PFSK-1 (cell line): ENCODE measurements at regions not wholly inside any gene's neighbourhood (a gene's known extent, or its start where the extent isn't known, plus 50 kb on each side); places are given as distances from the start of the nearest gene placed in this dataset.

Experiments
- FOXP2 ChIP-seq: optimal IDR thresholded peaks from 2 replicates; pipeline ENCODE3; 2011; ENCODE audit warnings: borderline replicate concordance, control low read depth, inconsistent platforms; ENCODE audit not compliant: insufficient read depth; ENCODE audit errors: extremely low read length, extremely low read depth
- POLR2AphosphoS5 ChIP-seq: IDR thresholded peaks from 2 replicates; pipeline ENCODE4 v1.6.1; 2012; ENCODE audit warnings: low read depth, mild to moderate bottlenecking, control low read depth, low read length, moderate library complexity
- TAF1 ChIP-seq: IDR thresholded peaks from 2 replicates; pipeline ENCODE4 v1.6.1; 2012; ENCODE audit warnings: low read length, control low read depth, borderline replicate concordance; ENCODE audit not compliant: insufficient read depth
- TF ChIP-seq, protein P1 (sequence below), 2 experiments: IDR thresholded peaks; 2 replicates each; pipeline versions ENCODE4 v1.6.1 to v1.8.0; 2011 to 2012; ENCODE audit warnings: low read depth in 2 of 2, low read length in 2 of 2, control low read depth in 1 of 2, inconsistent platforms in 1 of 2, mild to moderate bottlenecking in 1 of 2, moderate library complexity in 1 of 2; ENCODE audit not compliant: insufficient read depth in 1 of 2

GRCh38 chr9:110069326-110070248, 138.4 kb downstream of the C9orf152 start:
- TF ChIP-seq POLR2AphosphoS5: no peak
- no peak for TF ChIP-seq TAF1
- TF ChIP-seq, protein P1, sequence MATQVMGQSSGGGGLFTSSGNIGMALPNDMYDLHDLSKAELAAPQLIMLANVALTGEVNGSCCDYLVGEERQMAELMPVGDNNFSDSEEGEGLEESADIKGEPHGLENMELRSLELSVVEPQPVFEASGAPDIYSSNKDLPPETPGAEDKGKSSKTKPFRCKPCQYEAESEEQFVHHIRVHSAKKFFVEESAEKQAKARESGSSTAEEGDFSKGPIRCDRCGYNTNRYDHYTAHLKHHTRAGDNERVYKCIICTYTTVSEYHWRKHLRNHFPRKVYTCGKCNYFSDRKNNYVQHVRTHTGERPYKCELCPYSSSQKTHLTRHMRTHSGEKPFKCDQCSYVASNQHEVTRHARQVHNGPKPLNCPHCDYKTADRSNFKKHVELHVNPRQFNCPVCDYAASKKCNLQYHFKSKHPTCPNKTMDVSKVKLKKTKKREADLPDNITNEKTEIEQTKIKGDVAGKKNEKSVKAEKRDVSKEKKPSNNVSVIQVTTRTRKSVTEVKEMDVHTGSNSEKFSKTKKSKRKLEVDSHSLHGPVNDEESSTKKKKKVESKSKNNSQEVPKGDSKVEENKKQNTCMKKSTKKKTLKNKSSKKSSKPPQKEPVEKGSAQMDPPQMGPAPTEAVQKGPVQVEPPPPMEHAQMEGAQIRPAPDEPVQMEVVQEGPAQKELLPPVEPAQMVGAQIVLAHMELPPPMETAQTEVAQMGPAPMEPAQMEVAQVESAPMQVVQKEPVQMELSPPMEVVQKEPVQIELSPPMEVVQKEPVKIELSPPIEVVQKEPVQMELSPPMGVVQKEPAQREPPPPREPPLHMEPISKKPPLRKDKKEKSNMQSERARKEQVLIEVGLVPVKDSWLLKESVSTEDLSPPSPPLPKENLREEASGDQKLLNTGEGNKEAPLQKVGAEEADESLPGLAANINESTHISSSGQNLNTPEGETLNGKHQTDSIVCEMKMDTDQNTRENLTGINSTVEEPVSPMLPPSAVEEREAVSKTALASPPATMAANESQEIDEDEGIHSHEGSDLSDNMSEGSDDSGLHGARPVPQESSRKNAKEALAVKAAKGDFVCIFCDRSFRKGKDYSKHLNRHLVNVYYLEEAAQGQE (IDR thresholded peaks at IDR 0.05; ENCODE audit: insufficient read depth in 1 of 2, low read depth in 2 of 2, low read length in 2 of 2): no peak
- TF ChIP-seq FOXP2: no peak
